ENCODE measurements at regions not wholly inside any gene's neighbourhood (a gene's known extent, or its start where the extent isn't known, plus 50 kb on each side); places are given as distances from the start of the nearest gene placed in this dataset.

GRCh38 chr4:20462426-20463175 is 210.9 kb downstream of the SLIT2 start:
- no peak for DNase-seq

- DNase-seq: no peak
Observed at GRCh38 chr4:20463176-20463430, 211.4 kb downstream of the SLIT2 start.

GRCh38 chr4:20464381-20464780 is 212.7 kb downstream of the SLIT2 start:
- DNase-seq: no peak

GRCh38 chr4:20474119-20474518 is 222.4 kb downstream of the SLIT2 start:
- DNase-seq: no peak

- DNase-seq: no peak
Observed at GRCh38 chr4:20478412-20478811, 221.8 kb upstream of the PACRGL start.

- DNase-seq: no peak
Observed at GRCh38 chr4:20480165-20480947, 219.9 kb upstream of the PACRGL start.

GRCh38 chr4:20483416-20483815 is 216.8 kb upstream of the PACRGL start:
- DNase-seq: no peak

- DNase-seq: no peak
Observed at GRCh38 chr4:20486433-20486832, 213.8 kb upstream of the PACRGL start.

- DNase-seq: no peak
Observed at GRCh38 chr4:20487446-20487845, 212.8 kb upstream of the PACRGL start.

GRCh38 chr4:20487852-20488251 is 212.4 kb upstream of the PACRGL start:
- no peak for DNase-seq

- no peak for DNase-seq
Observed at GRCh38 chr4:20490734-20491133, 209.5 kb upstream of the PACRGL start.

GRCh38 chr4:20493761-20494353 is 206.4 kb upstream of the PACRGL start:
- DNase-seq: no peak

GRCh38 chr4:20496068-20496467 is 204.2 kb upstream of the PACRGL start:
- no peak for DNase-seq

- no peak for DNase-seq
Observed at GRCh38 chr4:20504146-20504545, 196.1 kb upstream of the PACRGL start.

- DNase-seq: no peak
Observed at GRCh38 chr4:20505927-20506326, 194.3 kb upstream of the PACRGL start.

GRCh38 chr4:20506827-20507226 is 193.4 kb upstream of the PACRGL start:
- DNase-seq: no peak

- no peak for DNase-seq
Observed at GRCh38 chr4:20509315-20509714, 190.9 kb upstream of the PACRGL start.

GRCh38 chr4:20512033-20512792 is 188.0 kb upstream of the PACRGL start:
- peak; percentile 44 for DNase-seq

- DNase-seq: no peak
Observed at GRCh38 chr4:20512985-20513384, 187.3 kb upstream of the PACRGL start.

GRCh38 chr4:20520901-20521300 is 179.4 kb upstream of the PACRGL start:
- DNase-seq: no peak

GRCh38 chr4:20528508-20528907 is 171.8 kb upstream of the PACRGL start:
- no peak for DNase-seq

GRCh38 chr4:20529691-20530090 is 170.6 kb upstream of the PACRGL start:
- no peak for DNase-seq

- no peak for DNase-seq
Observed at GRCh38 chr4:20532116-20532790, 168.0 kb upstream of the PACRGL start.

Measured in NCI-H187 treated with DMSO at 0.1 percent for 48 hours (cell line).